ENCODE measurements at regions not wholly inside any gene's neighbourhood (a gene's known extent, or its start where the extent isn't known, plus 50 kb on each side); places are given as distances from the start of the nearest gene placed in this dataset.

DNA sequence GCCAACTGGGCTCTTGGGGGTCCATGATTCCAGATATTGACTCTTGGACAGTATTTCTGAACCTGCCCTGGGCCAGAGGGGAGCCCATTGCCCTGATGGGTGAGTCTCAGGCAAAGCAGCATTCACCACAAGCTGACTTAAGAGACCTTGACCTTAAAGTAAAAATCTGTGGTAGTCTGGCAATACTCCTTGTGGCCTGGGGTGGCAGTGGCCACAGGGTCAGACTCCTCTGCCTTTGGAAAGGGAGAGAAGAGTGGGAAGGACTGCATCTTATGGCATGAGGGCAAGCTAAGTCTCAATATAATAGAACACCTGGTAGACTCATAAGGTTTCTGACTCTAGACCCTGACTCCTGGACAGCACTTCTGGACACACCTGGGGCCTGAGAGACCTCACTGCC, 340.3 kb upstream of the MAD2L1 start:
- TF ChIP-seq CTCF (IDR thresholded peaks at IDR 0.05), result no peak
- Histone ChIP-seq H3K27ac (ENCODE audit: low read length) (no peak overlapping the region), H3K4me1 (ENCODE audit: control insufficient read depth, insufficient read depth, low read length) (no peaks in the 10 kb centered on the region), H3K36me3 (ENCODE audit: control insufficient read depth, insufficient read depth, low read length) (no peaks in the 10 kb centered on the region), H3K9me3 (ENCODE audit: control insufficient read depth, insufficient read depth, low read length) (peaks cover 3% of the 10 kb centered on the region), H3K27me3 (ENCODE audit: control insufficient read depth, insufficient read depth, low read length) (no peaks in the 10 kb centered on the region), H3K4me3 (ENCODE audit: low read length) (no peak overlapping the region)
- Mint-ChIP-seq H3K9me3 (peaks cover 25 to 26% of the 10 kb centered on the region in 2 donors), H3K27me3 (ENCODE audit: low read depth in 2 of 2) (no peaks in the 10 kb centered on the region), H3K4me3 (no peak overlapping the region), H3K36me3 (no peaks in the 10 kb centered on the region), H3K27ac (no peak overlapping the region), H3K4me1 (no peaks in the 10 kb centered on the region)
- intact Hi-C loops (cut with micrococcal nuclease), result no loop called here
- DNase-seq (no peak), ATAC-seq (no peak)

DNA sequence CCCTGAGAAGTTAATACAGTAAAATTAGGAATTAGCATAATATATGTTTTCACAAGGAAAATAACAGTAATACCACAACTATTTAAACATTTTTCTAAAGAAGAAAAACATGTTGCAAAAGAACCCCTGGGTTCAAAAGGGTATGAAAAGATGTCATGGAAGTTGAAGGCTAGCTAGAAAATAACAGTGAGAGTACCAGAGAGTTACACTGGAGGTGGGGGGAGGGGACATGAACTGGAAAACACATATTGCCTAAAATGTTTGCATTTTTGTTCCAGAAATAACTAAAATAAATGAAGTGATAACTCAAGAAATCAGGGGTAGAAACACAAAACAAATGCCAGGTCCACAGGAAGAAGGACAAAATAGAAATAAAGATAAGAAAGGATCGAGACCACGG, 336.6 kb upstream of the MAD2L1 start:
- no peaks in the 10 kb centered on the region for H3K4me1 Mint-ChIP-seq
- Histone ChIP-seq H3K27ac (ENCODE audit: low read length) (no peak overlapping the region), H3K9me3 (ENCODE audit: control insufficient read depth, insufficient read depth, low read length) (peaks cover 3% of the 10 kb centered on the region), H3K4me3 (ENCODE audit: low read length) (no peak overlapping the region), H3K27me3 (ENCODE audit: control insufficient read depth, insufficient read depth, low read length) (no peaks in the 10 kb centered on the region), H3K36me3 (ENCODE audit: control insufficient read depth, insufficient read depth, low read length) (no peaks in the 10 kb centered on the region), H3K4me1 (ENCODE audit: control insufficient read depth, insufficient read depth, low read length) (no peaks in the 10 kb centered on the region)
- H3K27me3 Mint-ChIP-seq (ENCODE audit: low read depth in 2 of 2), result no peaks in the 10 kb centered on the region
- WGBS (ENCODE audit: insufficient coverage), result 100% methylated on average over 1 of the region's 2 CpGs
- DNase-seq (no peak), ATAC-seq (no peak)
- no peak overlapping the region for H3K27ac Mint-ChIP-seq
- no peak overlapping the region for H3K4me3 Mint-ChIP-seq
- H3K9me3 Mint-ChIP-seq, result peaks cover 13 to 15% of the 10 kb centered on the region in 2 donors
- intact Hi-C loops (cut with micrococcal nuclease), result no loop called here
- no peak for TF ChIP-seq CTCF (IDR thresholded peaks at IDR 0.05)
- no peaks in the 10 kb centered on the region for H3K36me3 Mint-ChIP-seq

DNA sequence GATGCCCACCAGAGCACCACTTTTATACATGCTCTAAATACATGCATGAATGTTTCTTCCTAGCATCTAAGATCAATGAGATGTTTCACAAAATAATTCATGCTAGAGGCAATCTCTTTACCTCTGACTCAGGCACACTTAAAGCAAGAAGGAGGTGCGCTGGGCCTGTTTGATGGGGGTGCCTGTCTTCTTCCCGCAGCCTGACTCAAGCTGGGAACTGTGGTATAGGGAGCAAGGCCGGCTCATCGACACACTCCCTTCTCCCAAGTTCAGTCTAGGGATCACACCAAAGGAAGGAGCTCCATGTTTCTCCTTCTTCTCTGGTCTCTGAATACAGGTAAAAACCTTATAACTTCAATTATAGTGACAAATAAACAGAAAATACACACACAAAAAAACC, 333.8 kb upstream of the MAD2L1 start:
- Mint-ChIP-seq H3K27me3 (ENCODE audit: low read depth in 2 of 2) (no peaks in the 10 kb centered on the region), H3K4me1 (no peaks in the 10 kb centered on the region), H3K4me3 (no peak overlapping the region), H3K9me3 (peaks cover 11 to 18% of the 10 kb centered on the region in 2 donors), H3K27ac (no peak overlapping the region), H3K36me3 (no peaks in the 10 kb centered on the region)
- TF ChIP-seq CTCF (IDR thresholded peaks at IDR 0.05), result no peak
- WGBS (ENCODE audit: insufficient coverage), result 95% methylated on average over 4 of the region's 4 CpGs
- no peak for DNase-seq
- H3K27me3 ChIP-seq (ENCODE audit: control insufficient read depth, insufficient read depth, low read length), result no peaks in the 10 kb centered on the region
- H3K4me1 ChIP-seq (ENCODE audit: control insufficient read depth, insufficient read depth, low read length), result no peaks in the 10 kb centered on the region
- no peak overlapping the region for H3K4me3 ChIP-seq (ENCODE audit: low read length)
- H3K27ac ChIP-seq (ENCODE audit: low read length), result no peak overlapping the region
- intact Hi-C loops (cut with micrococcal nuclease), result no loop called here
- no peaks in the 10 kb centered on the region for H3K36me3 ChIP-seq (ENCODE audit: control insufficient read depth, insufficient read depth, low read length)
- H3K9me3 ChIP-seq (ENCODE audit: control insufficient read depth, insufficient read depth, low read length), result peaks cover 4% of the 10 kb centered on the region
- no peak for ATAC-seq

DNA sequence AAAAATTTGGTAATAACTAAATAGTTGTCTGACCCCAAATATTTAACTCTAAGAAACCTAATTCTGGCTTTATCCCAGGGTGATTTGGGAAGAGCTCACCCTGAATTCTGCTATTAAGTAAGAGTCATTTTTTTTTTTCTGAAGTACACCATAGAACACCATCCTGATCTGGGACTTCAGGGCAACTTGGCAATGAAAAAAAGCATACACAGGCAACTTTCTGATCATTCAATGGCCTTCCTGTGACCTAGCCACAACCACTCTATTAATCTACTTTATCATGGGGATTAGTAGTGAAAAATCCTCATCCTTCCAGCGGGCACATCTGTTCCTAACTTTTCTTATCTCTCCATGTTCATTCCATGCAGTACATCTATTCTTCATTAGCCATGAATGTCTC, 333.2 kb upstream of the MAD2L1 start:
- WGBS (ENCODE audit: insufficient coverage), result 67% methylated on average over 1 of the region's 1 CpG
- no peak for DNase-seq
- H3K4me3 Mint-ChIP-seq, result no peak overlapping the region
- peaks cover 9 to 17% of the 10 kb centered on the region in 2 donors for H3K9me3 Mint-ChIP-seq
- no peak for TF ChIP-seq CTCF (IDR thresholded peaks at IDR 0.05)
- H3K27me3 Mint-ChIP-seq (ENCODE audit: low read depth in 2 of 2), result no peaks in the 10 kb centered on the region
- Histone ChIP-seq H3K27me3 (ENCODE audit: control insufficient read depth, insufficient read depth, low read length) (no peaks in the 10 kb centered on the region), H3K9me3 (ENCODE audit: control insufficient read depth, insufficient read depth, low read length) (peaks cover 4% of the 10 kb centered on the region), H3K36me3 (ENCODE audit: control insufficient read depth, insufficient read depth, low read length) (no peaks in the 10 kb centered on the region), H3K4me1 (ENCODE audit: control insufficient read depth, insufficient read depth, low read length) (no peaks in the 10 kb centered on the region), H3K27ac (ENCODE audit: low read length) (no peak overlapping the region), H3K4me3 (ENCODE audit: low read length) (no peak overlapping the region)
- ATAC-seq, result no peak
- no peak overlapping the region for H3K27ac Mint-ChIP-seq
- intact Hi-C loops (cut with micrococcal nuclease), result no loop called here
- H3K4me1 Mint-ChIP-seq, result no peaks in the 10 kb centered on the region
- no peaks in the 10 kb centered on the region for H3K36me3 Mint-ChIP-seq
